Caco-2 (cell line): ENCODE measurements at regions not wholly inside any gene's neighbourhood (a gene's known extent, or its start where the extent isn't known, plus 50 kb on each side); places are given as distances from the start of the nearest gene placed in this dataset.

Experiments used
- BruUV-seq: library from RNA; stranded (reverse); fragments of 400-500 nt; replicated peaks from 2 replicates; lab custom pipeline; 2021; lab: Mats Ljungman, UMichigan
- CTCF ChIA-PET: fragments of 300-600 bp; sonication (Branson Sonifier 250); formaldehyde crosslinking; loops from one replicate; lab custom pipeline; 2022; ENCODE audit warnings: antibody characterized with exemption; lab: Charles Lee
- POLR2A ChIA-PET: fragments of 300-600 bp; sonication (Branson Sonifier 250); formaldehyde crosslinking; loops from one replicate; lab custom pipeline; 2022; ENCODE audit warnings: antibody characterized with exemption; lab: Charles Lee
- DNase-seq, 2 experiments: peaks; one replicate each; pipeline versions ENCODE4 v3.0.0 to v3.0.0-alpha.2; 2020 to 2022
- H3K27me3 ChIP-seq: replicated peaks from 2 replicates; pipeline ENCODE4 v1.6.0; 2011; ENCODE audit warnings: low read length; ENCODE audit not compliant: control insufficient read depth, insufficient read depth
- H3K36me3 ChIP-seq: 2 replicates; pipeline ENCODE4 v1.5.1; 2011; ENCODE audit warnings: low read length; ENCODE audit not compliant: control insufficient read depth, insufficient read depth
- H3K4me1 ChIP-seq: fragments of 250-450 bp; sonication (Bioruptor Pico); 2 replicates; pipeline ENCODE4 v1.5.1; 2020; ENCODE audit warnings: mild to moderate bottlenecking
- H3K4me3 ChIP-seq: 2 replicates; pipeline ENCODE4 v1.5.1; 2011; ENCODE audit warnings: low read depth, mild to moderate bottlenecking, control low read depth, low read length
- H3K9me3 ChIP-seq: fragments of 250-450 bp; sonication (Bioruptor Pico); 2 replicates; pipeline ENCODE4 v1.5.1; 2020; ENCODE audit warnings: mild to moderate bottlenecking, moderate library complexity
- H3K27ac Mint-ChIP-seq: one replicate; pipeline ENCODE4 v1.8.0; 2022; ENCODE audit warnings: mixed read lengths; ENCODE audit not compliant: unreplicated experiment
- H3K27me3 Mint-ChIP-seq: one replicate; pipeline ENCODE4 v1.8.0; 2022; ENCODE audit warnings: mixed read lengths; ENCODE audit not compliant: insufficient read depth, unreplicated experiment
- H3K36me3 Mint-ChIP-seq: one replicate; pipeline ENCODE4 v1.8.0; 2022; ENCODE audit warnings: mild to moderate bottlenecking, mixed read lengths; ENCODE audit not compliant: insufficient read depth, unreplicated experiment
- H3K4me1 Mint-ChIP-seq: one replicate; pipeline ENCODE4 v1.8.0; 2022; ENCODE audit warnings: low read depth, mixed read lengths; ENCODE audit not compliant: unreplicated experiment
- H3K4me3 Mint-ChIP-seq: one replicate; pipeline ENCODE4 v1.8.0; 2022; ENCODE audit warnings: mild to moderate bottlenecking, moderate library complexity, mixed read lengths; ENCODE audit not compliant: unreplicated experiment
- H3K9me3 Mint-ChIP-seq: one replicate; pipeline ENCODE4 v1.8.0; 2022; ENCODE audit warnings: mixed read lengths; ENCODE audit not compliant: unreplicated experiment
- CTCF ChIP-seq, 2 experiments: fragments of 200-600 bp in 1 of 2; IDR thresholded peaks; 1 replicate in 1 of 2; 2 replicates in 1 of 2; pipeline versions ENCODE4 v1.5.1 to v1.8.0; 2011 to 2022; ENCODE audit warnings: antibody characterized with exemption in 1 of 2, control low read depth in 1 of 2, inconsistent platforms in 1 of 2, low read depth in 1 of 2, low read length in 1 of 2, mild to moderate bottlenecking in 1 of 2, moderate library complexity in 1 of 2; ENCODE audit not compliant: insufficient read depth in 1 of 2, severe bottlenecking in 1 of 2, unreplicated experiment in 1 of 2
- intact Hi-C: fragments of 100-400 bp; cut with micrococcal nuclease; formaldehyde crosslinking; loops from one replicate; pipeline ENCODE4 v1.10.0; 2022; ENCODE audit not compliant: unreplicated experiment

DNA sequence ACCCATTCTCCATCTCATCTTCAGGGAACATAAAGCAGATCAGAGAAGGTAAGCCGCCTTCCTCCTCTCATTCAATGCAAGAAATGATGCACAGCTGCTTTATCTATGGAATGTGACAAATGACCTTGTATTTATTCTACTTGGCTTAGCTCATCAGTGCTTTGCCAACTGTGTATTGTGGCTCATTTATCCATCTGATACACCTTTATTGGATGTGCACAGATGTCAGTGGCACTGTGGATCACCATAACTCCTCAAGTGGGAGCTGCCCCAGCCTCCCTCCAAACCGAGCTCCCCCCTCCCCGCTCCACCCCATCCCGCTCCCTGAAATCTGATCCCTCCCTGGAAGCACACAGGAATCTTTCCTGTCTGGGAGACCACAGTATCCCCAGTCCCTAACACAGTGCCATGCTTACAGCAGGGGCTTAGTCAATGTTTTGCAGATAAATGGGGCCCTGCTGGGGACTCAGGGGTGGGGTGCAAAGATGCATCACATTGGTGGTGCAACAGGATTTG, 156.0 kb upstream of the RAB4A start:
- no peak for DNase-seq
- no peaks in the 10 kb centered on the region for H3K9me3 ChIP-seq
- no peaks in the 10 kb centered on the region for H3K36me3 Mint-ChIP-seq
- no peaks in the 10 kb centered on the region for H3K9me3 Mint-ChIP-seq
- no peak for TF ChIP-seq CTCF (IDR thresholded peaks at IDR 0.05; ENCODE audit: insufficient read depth in 1 of 2, low read depth in 1 of 2, low read length in 1 of 2, severe bottlenecking in 1 of 2, unreplicated experiment in 1 of 2)
- H3K36me3 ChIP-seq = no peaks in the 10 kb centered on the region
- H3K4me3 Mint-ChIP-seq = no peak overlapping the region
- no peaks in the 10 kb centered on the region for H3K27me3 ChIP-seq
- H3K4me1 ChIP-seq = peaks cover 8% of the 10 kb centered on the region; the same call in 1 of the 2 replicates
- POLR2A ChIA-PET = no interaction called here
- no peaks in the 10 kb centered on the region for H3K27me3 Mint-ChIP-seq
- no TSS peak for BruUV-seq
- no peaks in the 10 kb centered on the region for H3K4me1 Mint-ChIP-seq
- no peak overlapping the region for H3K27ac Mint-ChIP-seq
- no peak overlapping the region for H3K4me3 ChIP-seq
- CTCF ChIA-PET = no interaction called here
- intact Hi-C loops = no loop called here

DNA sequence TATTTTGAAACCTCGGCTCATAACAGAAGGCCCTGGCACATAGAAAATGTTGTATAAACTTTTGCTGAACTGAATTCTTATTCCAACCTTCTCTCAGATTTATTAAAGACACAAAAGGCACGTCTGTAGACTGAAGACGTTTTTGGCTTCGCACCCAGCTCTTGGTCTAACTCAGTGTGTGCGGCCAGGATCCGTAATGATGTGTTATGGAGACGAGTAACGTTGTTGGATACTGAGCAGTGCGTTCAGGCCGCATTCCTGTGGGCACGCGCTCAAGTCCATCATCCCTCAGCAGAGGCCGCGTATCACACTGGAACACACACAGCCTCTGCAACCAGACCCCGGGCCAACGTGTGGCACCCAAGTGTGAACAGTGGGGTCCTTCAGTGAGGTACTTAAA, 154.8 kb upstream of the RAB4A start:
- H3K27me3 Mint-ChIP-seq = no peaks in the 10 kb centered on the region
- Histone ChIP-seq H3K4me3 (no peak overlapping the region), H3K9me3 (no peaks in the 10 kb centered on the region), H3K27me3 (no peaks in the 10 kb centered on the region), H3K4me1 (peaks cover 8% of the 10 kb centered on the region; the same call in 1 of the 2 replicates), H3K36me3 (no peaks in the 10 kb centered on the region)
- H3K27ac Mint-ChIP-seq = no peak overlapping the region
- no peaks in the 10 kb centered on the region for H3K36me3 Mint-ChIP-seq
- intact Hi-C loops = no loop called here
- no peaks in the 10 kb centered on the region for H3K4me1 Mint-ChIP-seq
- no peak for TF ChIP-seq CTCF (IDR thresholded peaks at IDR 0.05; ENCODE audit: insufficient read depth in 1 of 2, low read depth in 1 of 2, low read length in 1 of 2, severe bottlenecking in 1 of 2, unreplicated experiment in 1 of 2)
- DNase-seq = no peak
- no TSS peak for BruUV-seq
- no peaks in the 10 kb centered on the region for H3K9me3 Mint-ChIP-seq
- H3K4me3 Mint-ChIP-seq = no peak overlapping the region
- POLR2A ChIA-PET = no interaction called here
- CTCF ChIA-PET = interaction anchor here (0.7 kb wide), 1 partner anchor 73 kb away, joined by 6 read pairs; no protein-coding TSS in a partner anchor

GRCh38 chr1:229117664-229118300, 153.1 kb upstream of the RAB4A start:
- Histone ChIP-seq H3K4me3 (no peak overlapping the region), H3K36me3 (no peaks in the 10 kb centered on the region), H3K27me3 (no peaks in the 10 kb centered on the region), H3K9me3 (no peaks in the 10 kb centered on the region), H3K4me1 (peaks cover 8% of the 10 kb centered on the region; the same call in 1 of the 2 replicates)
- CTCF ChIA-PET = no interaction called here
- intact Hi-C loops = no loop called here
- no peaks in the 10 kb centered on the region for H3K27me3 Mint-ChIP-seq
- no peak for TF ChIP-seq CTCF (IDR thresholded peaks at IDR 0.05; ENCODE audit: insufficient read depth in 1 of 2, low read depth in 1 of 2, low read length in 1 of 2, severe bottlenecking in 1 of 2, unreplicated experiment in 1 of 2)
- no peak for DNase-seq
- H3K4me1 Mint-ChIP-seq = no peaks in the 10 kb centered on the region
- BruUV-seq = no TSS peak
- no peaks in the 10 kb centered on the region for H3K9me3 Mint-ChIP-seq
- H3K36me3 Mint-ChIP-seq = no peaks in the 10 kb centered on the region
- POLR2A ChIA-PET = no interaction called here
- H3K27ac Mint-ChIP-seq = no peak overlapping the region
- H3K4me3 Mint-ChIP-seq = no peak overlapping the region
